ENCODE measurements at regions not wholly inside any gene's neighbourhood (a gene's known extent, or its start where the extent isn't known, plus 50 kb on each side); places are given as distances from the start of the nearest gene placed in this dataset.

- no peak overlapping the region for H2AFZ ChIP-seq (ENCODE audit: low read length)
These were observed 96.9 kb upstream of the VGLL2 start for GRCh38 chr6:117168296-117169063.

GRCh38 chr6:117169064-117169665, 96.2 kb upstream of the VGLL2 start:
- Histone ChIP-seq H2BK15ac (ENCODE audit: low read length) (no peak overlapping the region), H3K4me1 (ENCODE audit: control insufficient read depth in 2 of 2, insufficient read depth in 1 of 2, low read depth in 1 of 2, low read length in 2 of 2) (peaks cover 0 to 2% of the 10 kb centered on the region in 2 donors), H3K27ac (replicated peaks; ENCODE audit: low read length) (no peak overlapping the region), H3K9me3 (replicated peaks in 1 of 2; ENCODE audit: control insufficient read depth in 2 of 2, insufficient read depth in 1 of 2, low read depth in 1 of 2, low read length in 2 of 2) (no peaks in the 10 kb centered on the region), H3K18ac (ENCODE audit: low read length) (no peak overlapping the region), H3K36me3 (replicated peaks in 1 of 2; ENCODE audit: control insufficient read depth in 2 of 2, insufficient read depth in 2 of 2, low read length in 2 of 2) (no peaks in the 10 kb centered on the region), H3K4ac (ENCODE audit: low read length) (no peak overlapping the region), H3K23ac (ENCODE audit: low read depth, low read length, poor library complexity) (no peak overlapping the region), H3K27me3 (ENCODE audit: control insufficient read depth in 3 of 3, insufficient read depth in 3 of 3, low read depth in 1 of 3, low read length in 3 of 3) (no peaks in the 10 kb centered on the region), H2AK5ac (ENCODE audit: low read depth, low read length) (no peak overlapping the region), H3K4me2 (ENCODE audit: insufficient read depth, low read length, poor library complexity, severe bottlenecking) (no peak overlapping the region), H3K9ac (ENCODE audit: low read depth, low read length, poor library complexity) (no peak overlapping the region), H2BK120ac (ENCODE audit: low read depth, low read length) (no peak overlapping the region), H2BK12ac (ENCODE audit: low read length) (no peak overlapping the region), H3K4me3 (ENCODE audit: low read length in 2 of 2) (no peak overlapping the region), H2BK5ac (ENCODE audit: low read length) (no peak overlapping the region), H2AFZ (ENCODE audit: low read length) (no peak overlapping the region), H3K79me1 (ENCODE audit: low read depth, low read length) (no peaks in the 10 kb centered on the region), H3K14ac (ENCODE audit: low read length) (no peak overlapping the region), H4K91ac (ENCODE audit: low read depth, low read length, poor library complexity) (no peak overlapping the region), H4K8ac (ENCODE audit: low read depth, low read length) (no peak overlapping the region)
- WGBS, 2 donors (ENCODE audit: extremely low coverage in 2 of 2, insufficient read length in 2 of 2, insufficient replicate concordance in 1 of 2), result no CpG with 5 or more reads among the region's 5 CpGs
- no peak for DNase-seq (ENCODE audit: low spot score)

More at GRCh38 chr6:117168296-117169063, 96.9 kb upstream of the VGLL2 start:
- Histone ChIP-seq H2BK5ac (ENCODE audit: low read length) (no peak overlapping the region), H3K36me3 (replicated peaks in 1 of 2; ENCODE audit: control insufficient read depth in 2 of 2, insufficient read depth in 2 of 2, low read length in 2 of 2) (no peaks in the 10 kb centered on the region), H3K79me1 (ENCODE audit: low read depth, low read length) (no peaks in the 10 kb centered on the region), H4K91ac (ENCODE audit: low read depth, low read length, poor library complexity) (no peak overlapping the region), H2AK5ac (ENCODE audit: low read depth, low read length) (no peak overlapping the region), H2BK120ac (ENCODE audit: low read depth, low read length) (no peak overlapping the region), H3K27ac (replicated peaks; ENCODE audit: low read length) (no peak overlapping the region), H3K9me3 (replicated peaks in 1 of 2; ENCODE audit: control insufficient read depth in 2 of 2, insufficient read depth in 1 of 2, low read depth in 1 of 2, low read length in 2 of 2) (no peaks in the 10 kb centered on the region), H3K18ac (ENCODE audit: low read length) (no peak overlapping the region), H3K23ac (ENCODE audit: low read depth, low read length, poor library complexity) (no peak overlapping the region), H3K4ac (ENCODE audit: low read length) (no peak overlapping the region), H3K4me1 (ENCODE audit: control insufficient read depth in 2 of 2, insufficient read depth in 1 of 2, low read depth in 1 of 2, low read length in 2 of 2) (peaks cover 0 to 2% of the 10 kb centered on the region in 2 donors), H2BK12ac (ENCODE audit: low read length) (no peak overlapping the region), H3K9ac (ENCODE audit: low read depth, low read length, poor library complexity) (no peak overlapping the region), H3K4me2 (ENCODE audit: insufficient read depth, low read length, poor library complexity, severe bottlenecking) (no peak overlapping the region), H2BK15ac (ENCODE audit: low read length) (no peak overlapping the region), H3K27me3 (ENCODE audit: control insufficient read depth in 3 of 3, insufficient read depth in 3 of 3, low read depth in 1 of 3, low read length in 3 of 3) (no peaks in the 10 kb centered on the region), H3K4me3 (ENCODE audit: low read length in 2 of 2) (no peak overlapping the region), H4K8ac (ENCODE audit: low read depth, low read length) (no peak overlapping the region), H3K14ac (ENCODE audit: low read length) (no peak overlapping the region)
- DNase-seq (ENCODE audit: low spot score), result no peak
- WGBS, 2 donors (ENCODE audit: extremely low coverage in 2 of 2, insufficient read length in 2 of 2, insufficient replicate concordance in 1 of 2), result no CpG with 5 or more reads among the region's 4 CpGs

- Histone ChIP-seq H2BK12ac (ENCODE audit: low read length) (no peak overlapping the region), H3K18ac (ENCODE audit: low read length) (no peak overlapping the region), H3K14ac (ENCODE audit: low read length) (no peak overlapping the region), H3K4ac (ENCODE audit: low read length) (no peak overlapping the region), H3K9me3 (replicated peaks in 1 of 2; ENCODE audit: control insufficient read depth in 2 of 2, insufficient read depth in 1 of 2, low read depth in 1 of 2, low read length in 2 of 2) (no peaks in the 10 kb centered on the region), H3K36me3 (replicated peaks in 1 of 2; ENCODE audit: control insufficient read depth in 2 of 2, insufficient read depth in 2 of 2, low read length in 2 of 2) (no peaks in the 10 kb centered on the region), H2BK5ac (ENCODE audit: low read length) (no peak overlapping the region), H4K91ac (ENCODE audit: low read depth, low read length, poor library complexity) (no peak overlapping the region), H3K4me3 (ENCODE audit: low read length in 2 of 2) (no peak overlapping the region), H3K27me3 (ENCODE audit: control insufficient read depth in 3 of 3, insufficient read depth in 3 of 3, low read depth in 1 of 3, low read length in 3 of 3) (no peaks in the 10 kb centered on the region), H2AFZ (ENCODE audit: low read length) (no peak overlapping the region), H3K4me1 (ENCODE audit: control insufficient read depth in 2 of 2, insufficient read depth in 1 of 2, low read depth in 1 of 2, low read length in 2 of 2) (peaks cover 0 to 2% of the 10 kb centered on the region in 2 donors), H4K8ac (ENCODE audit: low read depth, low read length) (no peak overlapping the region), H2BK120ac (ENCODE audit: low read depth, low read length) (no peak overlapping the region), H2BK15ac (ENCODE audit: low read length) (no peak overlapping the region), H3K9ac (ENCODE audit: low read depth, low read length, poor library complexity) (no peak overlapping the region), H3K23ac (ENCODE audit: low read depth, low read length, poor library complexity) (no peak overlapping the region), H2AK5ac (ENCODE audit: low read depth, low read length) (no peak overlapping the region), H3K4me2 (ENCODE audit: insufficient read depth, low read length, poor library complexity, severe bottlenecking) (no peak overlapping the region), H3K27ac (replicated peaks; ENCODE audit: low read length) (no peak overlapping the region), H3K79me1 (ENCODE audit: low read depth, low read length) (no peaks in the 10 kb centered on the region)
- no peak for DNase-seq (ENCODE audit: low spot score)
- WGBS, 2 donors (ENCODE audit: extremely low coverage in 2 of 2, insufficient read length in 2 of 2, insufficient replicate concordance in 1 of 2), result no CpG with 5 or more reads among the region's 1 CpG
These were observed 95.5 kb upstream of the VGLL2 start for GRCh38 chr6:117169781-117170281.

- no peak overlapping the region for H2BK5ac ChIP-seq (ENCODE audit: low read length)
- H4K8ac ChIP-seq (ENCODE audit: low read depth, low read length), result no peak overlapping the region
- no peak overlapping the region for H3K27ac ChIP-seq (replicated peaks; ENCODE audit: low read length)
- no peak overlapping the region for H3K14ac ChIP-seq (ENCODE audit: low read length)
- H2BK15ac ChIP-seq (ENCODE audit: low read length), result no peak overlapping the region
- H3K79me1 ChIP-seq (ENCODE audit: low read depth, low read length), result no peaks in the 10 kb centered on the region
- H2BK12ac ChIP-seq (ENCODE audit: low read length), result no peak overlapping the region
- no peak overlapping the region for H3K4me2 ChIP-seq (ENCODE audit: insufficient read depth, low read length, poor library complexity, severe bottlenecking)
- no peaks in the 10 kb centered on the region for H3K27me3 ChIP-seq (ENCODE audit: control insufficient read depth in 3 of 3, insufficient read depth in 3 of 3, low read depth in 1 of 3, low read length in 3 of 3)
- no peak overlapping the region for H2AFZ ChIP-seq (ENCODE audit: low read length)
- H3K4me3 ChIP-seq (ENCODE audit: low read length in 2 of 2), result no peak overlapping the region
- no peak overlapping the region for H2BK120ac ChIP-seq (ENCODE audit: low read depth, low read length)
- H2AK5ac ChIP-seq (ENCODE audit: low read depth, low read length), result no peak overlapping the region
- no peak overlapping the region for H3K23ac ChIP-seq (ENCODE audit: low read depth, low read length, poor library complexity)
- no peaks in the 10 kb centered on the region for H3K36me3 ChIP-seq (replicated peaks in 1 of 2; ENCODE audit: control insufficient read depth in 2 of 2, insufficient read depth in 2 of 2, low read length in 2 of 2)
- H3K4ac ChIP-seq (ENCODE audit: low read length), result no peak overlapping the region
- H3K4me1 ChIP-seq (ENCODE audit: control insufficient read depth in 2 of 2, insufficient read depth in 1 of 2, low read depth in 1 of 2, low read length in 2 of 2), result no peaks in the 10 kb centered on the region
- no peak overlapping the region for H3K9ac ChIP-seq (ENCODE audit: low read depth, low read length, poor library complexity)
- no peak overlapping the region for H3K18ac ChIP-seq (ENCODE audit: low read length)
- H4K91ac ChIP-seq (ENCODE audit: low read depth, low read length, poor library complexity), result no peak overlapping the region
- DNase-seq (ENCODE audit: low spot score), result no peak
- H3K9me3 ChIP-seq (replicated peaks in 1 of 2; ENCODE audit: control insufficient read depth in 2 of 2, insufficient read depth in 1 of 2, low read depth in 1 of 2, low read length in 2 of 2), result no peaks in the 10 kb centered on the region
These were observed 90.5 kb upstream of the VGLL2 start for GRCh38 chr6:117174835-117175360.
